ENCODE measurements at regions not wholly inside any gene's neighbourhood (a gene's known extent, or its start where the extent isn't known, plus 50 kb on each side); places are given as distances from the start of the nearest gene placed in this dataset.

- DNase-seq (no peak), ATAC-seq (no peak)
- TF ChIP-seq CTCF (IDR thresholded peaks at IDR 0.05), result no peak
- Mint-ChIP-seq H3K27ac (no peak overlapping the region), H3K36me3 (ENCODE audit: low read depth) (no peaks in the 10 kb centered on the region), H3K27me3 (peaks cover 5% of the 10 kb centered on the region), H3K9me3 (no peaks in the 10 kb centered on the region), H3K4me1 (ENCODE audit: low read depth) (peaks cover 10% of the 10 kb centered on the region), H3K4me3 (no peak overlapping the region)
- CTCF ChIA-PET, result no interaction called here
- POLR2A ChIA-PET, result no interaction called here
- intact Hi-C loops (cut with micrococcal nuclease), result no loop called here
These were observed 560.4 kb upstream of the DAB1 start for GRCh38 chr1:57984277-57984676.

- H3K9me3 Mint-ChIP-seq, result peaks cover 3% of the 10 kb centered on the region
- ATAC-seq, result no peak
- no peak for DNase-seq
- TF ChIP-seq CTCF (IDR thresholded peaks at IDR 0.05), result no peak
- CTCF ChIA-PET, result no interaction called here
- no peak overlapping the region for H3K4me3 Mint-ChIP-seq
- no peak overlapping the region for H3K27ac Mint-ChIP-seq
- H3K36me3 Mint-ChIP-seq (ENCODE audit: low read depth), result no peaks in the 10 kb centered on the region
- peaks cover 10% of the 10 kb centered on the region for H3K4me1 Mint-ChIP-seq (ENCODE audit: low read depth)
- H3K27me3 Mint-ChIP-seq, result peaks cover 5% of the 10 kb centered on the region
- POLR2A ChIA-PET, result no interaction called here
- intact Hi-C loops (cut with micrococcal nuclease), result no loop called here
These were observed 559.6 kb upstream of the DAB1 start for GRCh38 chr1:57983441-57983840.

- no peak for ATAC-seq
- H3K36me3 Mint-ChIP-seq (ENCODE audit: low read depth), result no peaks in the 10 kb centered on the region
These were observed 559.0 kb upstream of the DAB1 start for GRCh38 chr1:57982852-57983251.

GRCh38 chr1:57976216-57976615, 552.4 kb upstream of the DAB1 start:
- H3K27ac Mint-ChIP-seq, result no peak overlapping the region
- peaks cover 5% of the 10 kb centered on the region for H3K9me3 Mint-ChIP-seq

More at GRCh38 chr1:57982852-57983251, 559.0 kb upstream of the DAB1 start:
- peaks cover 10% of the 10 kb centered on the region for H3K4me1 Mint-ChIP-seq (ENCODE audit: low read depth)
- H3K27me3 Mint-ChIP-seq, result peaks cover 5% of the 10 kb centered on the region
- ChIA-PET CTCF (no interaction called here), POLR2A (no interaction called here)
- no peak overlapping the region for H3K27ac Mint-ChIP-seq
- intact Hi-C loops (cut with micrococcal nuclease), result no loop called here
- no peak for DNase-seq
- H3K9me3 Mint-ChIP-seq, result peaks cover 3% of the 10 kb centered on the region
- H3K4me3 Mint-ChIP-seq, result no peak overlapping the region
- no peak for TF ChIP-seq CTCF (IDR thresholded peaks at IDR 0.05)

GRCh38 chr1:57968321-57968720, 544.5 kb upstream of the DAB1 start:
- ATAC-seq, result no peak

More at GRCh38 chr1:57976216-57976615, 552.4 kb upstream of the DAB1 start:
- no peak for ATAC-seq
- no peak for DNase-seq
- ChIA-PET CTCF (no interaction called here), POLR2A (no interaction called here)
- Mint-ChIP-seq H3K4me3 (no peak overlapping the region), H3K4me1 (ENCODE audit: low read depth) (no peaks in the 10 kb centered on the region), H3K36me3 (ENCODE audit: low read depth) (no peaks in the 10 kb centered on the region), H3K27me3 (peaks cover 5% of the 10 kb centered on the region)
- intact Hi-C loops (cut with micrococcal nuclease), result no loop called here
- TF ChIP-seq CTCF (IDR thresholded peaks at IDR 0.05), result no peak

More at GRCh38 chr1:57968321-57968720, 544.5 kb upstream of the DAB1 start:
- H3K36me3 Mint-ChIP-seq (ENCODE audit: low read depth), result no peaks in the 10 kb centered on the region
- H3K4me3 Mint-ChIP-seq, result no peak overlapping the region
- H3K27me3 Mint-ChIP-seq, result peaks cover 2% of the 10 kb centered on the region
- CTCF ChIA-PET, result no interaction called here
- POLR2A ChIA-PET, result no interaction called here
- no peaks in the 10 kb centered on the region for H3K9me3 Mint-ChIP-seq
- DNase-seq, result no peak
- H3K4me1 Mint-ChIP-seq (ENCODE audit: low read depth), result no peaks in the 10 kb centered on the region
- intact Hi-C loops (cut with micrococcal nuclease), result no loop called here
- no peak overlapping the region for H3K27ac Mint-ChIP-seq
- TF ChIP-seq CTCF (IDR thresholded peaks at IDR 0.05), result no peak
